ENCODE measurements at regions not wholly inside any gene's neighbourhood (a gene's known extent, or its start where the extent isn't known, plus 50 kb on each side); places are given as distances from the start of the nearest gene placed in this dataset.

DNA sequence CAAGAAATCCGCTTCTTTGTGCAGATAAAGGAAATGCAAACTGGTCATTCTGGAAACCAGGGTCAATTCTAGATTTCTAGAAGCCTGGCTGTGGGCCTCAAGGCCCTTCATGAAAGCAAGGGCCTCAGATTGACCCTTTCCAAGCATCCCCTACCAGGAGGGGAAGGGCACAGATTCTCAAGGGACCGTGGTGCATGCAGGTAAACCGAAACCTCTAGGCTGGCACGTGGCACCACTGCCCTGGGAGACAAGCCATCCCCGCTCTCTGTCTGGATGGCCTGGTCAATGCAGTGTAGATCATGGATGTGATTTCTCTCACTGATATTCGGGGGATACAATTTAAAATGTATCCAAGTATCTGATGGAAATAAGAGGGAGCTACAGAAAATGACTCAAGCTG, 69.4 kb downstream of the TOMM20 start:
- intact Hi-C loops (cut with micrococcal nuclease) (no loop called here), in situ Hi-C loops (cut with MboI) (no loop called here)
- Histone ChIP-seq H3K9ac (ENCODE audit: insufficient read depth in 1 of 2, low read depth in 2 of 2, low read length in 2 of 2) (no peak overlapping the region), H3K36me3 (ENCODE audit: control insufficient read depth, insufficient read depth, low read length) (no peaks in the 10 kb centered on the region), H3K4me1 (replicated peaks in 1 of 2; ENCODE audit: control insufficient read depth in 2 of 2, insufficient read depth in 2 of 2, low read length in 2 of 2) (no peaks in the 10 kb centered on the region), H2AFZ (ENCODE audit: low read depth, low read length) (no peak overlapping the region), H3K79me2 (ENCODE audit: control insufficient read depth, insufficient read depth, low read length) (no peaks in the 10 kb centered on the region), H3K27ac (ENCODE audit: extremely low read depth, low read depth, low read length) (no peak overlapping the region), H3K4me3 (no peak overlapping the region), H3K4me2 (ENCODE audit: insufficient read depth, low read length) (no peak overlapping the region), H4K20me1 (replicated peaks; ENCODE audit: control insufficient read depth, insufficient read depth, low read length) (no peaks in the 10 kb centered on the region), H3K9me3 (replicated peaks; ENCODE audit: control insufficient read depth, insufficient read depth, low read depth, low read length) (0 out of 2 replicates have a peak, but pooled peaks cover 2% of the 10 kb centered on the region), H3K9me1 (ENCODE audit: control insufficient read depth, insufficient read depth, low read length) (no peaks in the 10 kb centered on the region), H3K27me3 (ENCODE audit: control insufficient read depth in 2 of 2, insufficient read depth in 2 of 2, low read length in 2 of 2) (peaks cover 0 to 12% of the 10 kb centered on the region in 2 experiments; a peak in 2 of 5 replicates)
- CTCF ChIA-PET (ENCODE audit: low intra/inter-chr PET ratio) = interaction anchor here (0.7 kb wide), 1 partner anchor 88 kb away, joined by 3 read pairs; no protein-coding TSS in a partner anchor
- FAIRE-seq = no peak
- no peak for ATAC-seq
- no TSS peak for BruUV-seq (replicated peaks)
- POLR2A ChIA-PET = interaction anchor here (0.8 to 1.1 kb wide), 2 partner anchors 11 to 750 kb away, joined by 3 read pairs; no protein-coding TSS in a partner anchor
- no peak for TF ChIP-seq PTTG1 (tag; IDR thresholded peaks at IDR 0.05; ENCODE audit: low read depth)
- TF ChIP-seq TEAD4 (IDR thresholded peaks at IDR 0.05; ENCODE audit: low read length) = no peak
- no peak for TF ChIP-seq TEAD4 (CRISPR knock-in tag; IDR thresholded peaks at IDR 0.05; ENCODE audit: borderline replicate concordance)
- TF ChIP-seq TCF7 (IDR thresholded peaks at IDR 0.05; ENCODE audit: borderline replicate concordance) = no peak
- TF ChIP-seq, protein P1, sequence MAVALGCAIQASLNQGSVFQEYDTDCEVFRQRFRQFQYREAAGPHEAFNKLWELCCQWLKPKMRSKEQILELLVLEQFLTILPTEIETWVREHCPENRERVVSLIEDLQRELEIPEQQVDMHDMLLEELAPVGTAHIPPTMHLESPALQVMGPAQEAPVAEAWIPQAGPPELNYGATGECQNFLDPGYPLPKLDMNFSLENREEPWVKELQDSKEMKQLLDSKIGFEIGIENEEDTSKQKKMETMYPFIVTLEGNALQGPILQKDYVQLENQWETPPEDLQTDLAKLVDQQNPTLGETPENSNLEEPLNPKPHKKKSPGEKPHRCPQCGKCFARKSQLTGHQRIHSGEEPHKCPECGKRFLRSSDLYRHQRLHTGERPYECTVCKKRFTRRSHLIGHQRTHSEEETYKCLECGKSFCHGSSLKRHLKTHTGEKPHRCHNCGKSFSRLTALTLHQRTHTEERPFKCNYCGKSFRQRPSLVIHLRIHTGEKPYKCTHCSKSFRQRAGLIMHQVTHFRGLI (CRISPR knock-in tag; IDR thresholded peaks at IDR 0.05) = no peak
- no peak for TF ChIP-seq ETV1 (tag; conservative IDR thresholded peaks at IDR 0.05; ENCODE audit: low read depth)
- no peak for TF ChIP-seq ZFX (CRISPR knock-in tag; IDR thresholded peaks at IDR 0.05)
- TF ChIP-seq POLR3G (IDR thresholded peaks at IDR 0.05; ENCODE audit: extremely low read depth, insufficient read length, insufficient replicate concordance) = no peak
- TF ChIP-seq CHD1 (IDR thresholded peaks at IDR 0.05; ENCODE audit: low read length) = no peak
- TF ChIP-seq ZNF133 (CRISPR knock-in tag; IDR thresholded peaks at IDR 0.05) = no peak
- TF ChIP-seq HNRNPH1 (optimal IDR thresholded peaks at IDR 0.05; ENCODE audit: low read depth, low read length) = no peak
- no peak for TF ChIP-seq ZNF212 (CRISPR knock-in tag; IDR thresholded peaks at IDR 0.05)
- no peak for TF ChIP-seq ELF4 (CRISPR knock-in tag; IDR thresholded peaks at IDR 0.05)
- TF ChIP-seq, protein P2, sequence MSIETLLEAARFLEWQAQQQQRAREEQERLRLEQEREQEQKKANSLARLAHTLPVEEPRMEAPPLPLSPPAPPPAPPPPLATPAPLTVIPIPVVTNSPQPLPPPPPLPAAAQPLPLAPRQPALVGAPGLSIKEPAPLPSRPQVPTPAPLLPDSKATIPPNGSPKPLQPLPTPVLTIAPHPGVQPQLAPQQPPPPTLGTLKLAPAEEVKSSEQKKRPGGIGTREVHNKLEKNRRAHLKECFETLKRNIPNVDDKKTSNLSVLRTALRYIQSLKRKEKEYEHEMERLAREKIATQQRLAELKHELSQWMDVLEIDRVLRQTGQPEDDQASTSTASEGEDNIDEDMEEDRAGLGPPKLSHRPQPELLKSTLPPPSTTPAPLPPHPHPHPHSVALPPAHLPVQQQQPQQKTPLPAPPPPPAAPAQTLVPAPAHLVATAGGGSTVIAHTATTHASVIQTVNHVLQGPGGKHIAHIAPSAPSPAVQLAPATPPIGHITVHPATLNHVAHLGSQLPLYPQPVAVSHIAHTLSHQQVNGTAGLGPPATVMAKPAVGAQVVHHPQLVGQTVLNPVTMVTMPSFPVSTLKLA (conservative IDR thresholded peaks at IDR 0.05) = no peak
- no peak for TF ChIP-seq ADNP (tag; IDR thresholded peaks at IDR 0.05)
- TF ChIP-seq, protein P3, sequence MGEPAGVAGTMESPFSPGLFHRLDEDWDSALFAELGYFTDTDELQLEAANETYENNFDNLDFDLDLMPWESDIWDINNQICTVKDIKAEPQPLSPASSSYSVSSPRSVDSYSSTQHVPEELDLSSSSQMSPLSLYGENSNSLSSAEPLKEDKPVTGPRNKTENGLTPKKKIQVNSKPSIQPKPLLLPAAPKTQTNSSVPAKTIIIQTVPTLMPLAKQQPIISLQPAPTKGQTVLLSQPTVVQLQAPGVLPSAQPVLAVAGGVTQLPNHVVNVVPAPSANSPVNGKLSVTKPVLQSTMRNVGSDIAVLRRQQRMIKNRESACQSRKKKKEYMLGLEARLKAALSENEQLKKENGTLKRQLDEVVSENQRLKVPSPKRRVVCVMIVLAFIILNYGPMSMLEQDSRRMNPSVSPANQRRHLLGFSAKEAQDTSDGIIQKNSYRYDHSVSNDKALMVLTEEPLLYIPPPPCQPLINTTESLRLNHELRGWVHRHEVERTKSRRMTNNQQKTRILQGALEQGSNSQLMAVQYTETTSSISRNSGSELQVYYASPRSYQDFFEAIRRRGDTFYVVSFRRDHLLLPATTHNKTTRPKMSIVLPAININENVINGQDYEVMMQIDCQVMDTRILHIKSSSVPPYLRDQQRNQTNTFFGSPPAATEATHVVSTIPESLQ (CRISPR knock-in tag; IDR thresholded peaks at IDR 0.05) = no peak
- TF ChIP-seq LEF1 (IDR thresholded peaks at IDR 0.05) = no peak
- TF ChIP-seq ZNF121 (CRISPR knock-in tag; conservative IDR thresholded peaks at IDR 0.05) = no peak
- no peak for DNase-seq (ENCODE audit: extremely low read depth in 1 of 4, low spot score in 3 of 4)
- 30% methylated on average over 6 of the region's 6 CpGs for WGBS (ENCODE audit: insufficient coverage, low coverage, missing lambda C conversion rate)

Measured in K562 (cell line).